Trophoblast cell (in vitro differentiated cells and primary cell): ENCODE measurements at regions not wholly inside any gene's neighbourhood (a gene's known extent, or its start where the extent isn't known, plus 50 kb on each side); places are given as distances from the start of the nearest gene placed in this dataset.
"Not testable (repeated sequence)": the region's sequence is repeated elsewhere in the genome, so short reads cannot be mapped to it uniquely, and the experiment has no call there.

Experiments
- DNase-seq, 2 donors: peaks; one replicate each; pipeline ENCODE4 v3.0.0-alpha.2; 2016
- H2AFZ ChIP-seq: 2 replicates; pipeline ENCODE4 v1.6.1; 2013; ENCODE audit warnings: low read length, moderate library complexity, mild to moderate bottlenecking; ENCODE audit not compliant: insufficient read depth, poor library complexity
- H2AK5ac ChIP-seq: 2 replicates; pipeline ENCODE4 v1.6.1; 2013; ENCODE audit warnings: mild to moderate bottlenecking, low read length
- H2BK120ac ChIP-seq: 2 replicates; pipeline ENCODE4 v1.6.1; 2013; ENCODE audit warnings: low read length, mild to moderate bottlenecking, moderate library complexity; ENCODE audit not compliant: insufficient read depth, poor library complexity
- H2BK12ac ChIP-seq: 2 replicates; pipeline ENCODE4 v1.6.1; 2013; ENCODE audit warnings: mild to moderate bottlenecking, low read length, moderate library complexity
- H2BK5ac ChIP-seq: 2 replicates; pipeline ENCODE4 v1.6.1; 2013; ENCODE audit warnings: low read length, low read depth, moderate library complexity, mild to moderate bottlenecking; ENCODE audit not compliant: poor library complexity
- H3K14ac ChIP-seq: 2 replicates; pipeline ENCODE4 v1.6.1; 2013; ENCODE audit warnings: mild to moderate bottlenecking, low read length
- H3K18ac ChIP-seq: 2 replicates; pipeline ENCODE4 v1.6.1; 2013; ENCODE audit warnings: mild to moderate bottlenecking, low read length
- H3K23ac ChIP-seq: 2 replicates; pipeline ENCODE4 v1.6.1; 2013; ENCODE audit warnings: low read length
- H3K27ac ChIP-seq: 2 replicates; pipeline ENCODE4 v1.5.1; 2013; ENCODE audit warnings: low read depth, mild to moderate bottlenecking, inconsistent platforms, low read length, moderate library complexity
- H3K27me3 ChIP-seq: 2 replicates; pipeline ENCODE4 v1.6.1; 2013; ENCODE audit warnings: inconsistent platforms, mild to moderate bottlenecking, low read length, moderate library complexity; ENCODE audit not compliant: insufficient read depth
- H3K36me3 ChIP-seq, 2 experiments: 1 replicate in 1 of 2; 2 replicates in 1 of 2; pipeline ENCODE4 v1.6.1; 2013; ENCODE audit warnings: low read length in 2 of 2, mild to moderate bottlenecking in 2 of 2, moderate library complexity in 1 of 2; ENCODE audit not compliant: insufficient read depth in 2 of 2, control insufficient read depth in 1 of 2
- H3K4ac ChIP-seq: 2 replicates; pipeline ENCODE4 v1.6.1; 2013; ENCODE audit warnings: low read depth, mild to moderate bottlenecking, low read length, moderate library complexity
- H3K4me1 ChIP-seq, 2 experiments: 1 replicate in 1 of 2; 2 replicates in 1 of 2; pipeline ENCODE4 v1.6.1; 2013; ENCODE audit warnings: low read length in 2 of 2, mild to moderate bottlenecking in 2 of 2, moderate library complexity in 1 of 2; ENCODE audit not compliant: insufficient read depth in 2 of 2, control insufficient read depth in 1 of 2
- H3K4me2 ChIP-seq: 2 replicates; pipeline ENCODE4 v1.6.1; 2013; ENCODE audit warnings: inconsistent platforms, mild to moderate bottlenecking, low read length, moderate library complexity
- H3K4me3 ChIP-seq: 2 replicates; pipeline ENCODE4 v1.5.1; 2013; ENCODE audit warnings: mild to moderate bottlenecking, low read depth, low read length, inconsistent platforms
- H3K79me1 ChIP-seq: one replicate; pipeline ENCODE4 v1.6.1; 2013; ENCODE audit warnings: low read length
- H3K79me2 ChIP-seq: 2 replicates; pipeline ENCODE4 v1.6.1; 2013; ENCODE audit warnings: low read length, mild to moderate bottlenecking; ENCODE audit not compliant: control insufficient read depth, insufficient read depth, poor library complexity
- H3K9ac ChIP-seq: 2 replicates; pipeline ENCODE4 v1.6.1; 2013; ENCODE audit warnings: mild to moderate bottlenecking, low read length
- H3K9me3 ChIP-seq: 2 replicates; pipeline ENCODE4 v1.6.1; 2013; ENCODE audit warnings: low read depth, mild to moderate bottlenecking, control low read depth, inconsistent platforms, low read length; ENCODE audit not compliant: insufficient read depth
- H4K12ac ChIP-seq: 2 replicates; pipeline ENCODE4 v1.6.1; 2013; ENCODE audit warnings: low read depth, mild to moderate bottlenecking, low read length, moderate library complexity
- H4K8ac ChIP-seq: 2 replicates; pipeline ENCODE4 v1.6.1; 2013; ENCODE audit warnings: low read depth, mild to moderate bottlenecking, low read length, moderate library complexity
- H4K91ac ChIP-seq: one replicate; pipeline ENCODE4 v1.6.1; 2013; ENCODE audit warnings: low read depth, mild to moderate bottlenecking, low read length, moderate library complexity
- WGBS: extraction: QIAGEN DNeasy Blood & Tissue Kit; methylation state at CpG from one replicate; pipeline ENCODE4 v1.1.7; 2013; ENCODE audit warnings: missing lambda C conversion rate; ENCODE audit not compliant: insufficient read length, insufficient coverage; ENCODE audit errors: extremely low coverage; 5-methylcytosine and 5-hydroxymethylcytosine counted together

GRCh38 chr7:76129836-76130235 is 71.9 kb upstream of the SRRM3 start:
- Histone ChIP-seq H3K79me2 (no peaks in the 10 kb centered on the region), H3K27me3 (no peaks in the 10 kb centered on the region), H3K23ac (no peak overlapping the region), H3K4ac (no peak overlapping the region), H3K14ac (no peak overlapping the region), H3K79me1 (no peaks in the 10 kb centered on the region), H3K27ac (no peak overlapping the region), H2BK12ac (no peak overlapping the region), H3K4me2 (no peak overlapping the region), H3K9ac (no peak overlapping the region), H4K91ac (no peak overlapping the region), H2BK120ac (no peak overlapping the region), H2AFZ (no peak overlapping the region), H2BK5ac (no peak overlapping the region), H3K36me3 (no peaks in the 10 kb centered on the region), H3K9me3 (no peaks in the 10 kb centered on the region), H3K4me3 (no peak overlapping the region), H3K4me1 (no peaks in the 10 kb centered on the region), H2AK5ac (no peak overlapping the region), H4K12ac (no peak overlapping the region), H4K8ac (no peak overlapping the region), H3K18ac (no peak overlapping the region)
- no peak for DNase-seq
- WGBS: no CpG with 5 or more reads among the region's 8 CpGs

DNA sequence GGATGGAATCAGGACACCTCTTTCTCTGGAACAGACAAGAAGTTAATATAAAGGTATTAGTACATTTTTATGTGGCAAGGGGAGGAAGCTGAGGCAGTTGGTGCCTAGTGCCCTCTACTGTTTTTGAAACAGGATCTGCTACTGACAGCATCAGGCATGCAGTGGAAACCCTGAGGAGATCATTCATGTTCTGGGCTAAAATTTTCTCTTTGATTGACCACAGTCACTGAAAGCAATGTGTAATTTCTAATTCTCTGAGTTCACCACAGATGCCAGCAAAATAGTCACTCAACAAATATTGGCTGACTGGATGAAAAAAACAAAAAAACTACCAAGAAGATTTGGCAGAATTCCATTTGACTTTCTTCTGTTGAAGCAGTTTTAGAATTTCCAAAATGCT is 71.0 kb upstream of the SRRM3 start:
- not testable (repeated sequence) for H4K91ac ChIP-seq, H3K79me2 ChIP-seq, H3K9ac ChIP-seq, H2BK120ac ChIP-seq, H2AK5ac ChIP-seq, H2AFZ ChIP-seq, H3K27me3 ChIP-seq, H3K4me1 ChIP-seq, H3K14ac ChIP-seq, H3K18ac ChIP-seq, H3K36me3 ChIP-seq, H3K4ac ChIP-seq, H4K8ac ChIP-seq, H3K4me3 ChIP-seq, H3K4me2 ChIP-seq, H2BK12ac ChIP-seq, H3K23ac ChIP-seq, H4K12ac ChIP-seq, H3K9me3 ChIP-seq, H3K27ac ChIP-seq, H3K79me1 ChIP-seq, H2BK5ac ChIP-seq
- DNase-seq: peak in 1 of 2 donors; percentile 37

GRCh38 chr7:76131887-76132286 is 69.8 kb upstream of the SRRM3 start:
- H3K79me2 ChIP-seq, H3K9me3 ChIP-seq, H3K4me3 ChIP-seq, H3K4me2 ChIP-seq, H4K91ac ChIP-seq, H3K23ac ChIP-seq, H3K36me3 ChIP-seq, H3K18ac ChIP-seq, H4K8ac ChIP-seq, H3K27ac ChIP-seq, H2BK5ac ChIP-seq, H3K79me1 ChIP-seq, H3K4ac ChIP-seq, H2BK12ac ChIP-seq, H3K27me3 ChIP-seq, H3K14ac ChIP-seq, H2AK5ac ChIP-seq, H3K9ac ChIP-seq, DNase-seq, H4K12ac ChIP-seq, H3K4me1 ChIP-seq, H2AFZ ChIP-seq, H2BK120ac ChIP-seq: not testable (repeated sequence)
- no CpG with 5 or more reads among the region's 5 CpGs for WGBS

DNA sequence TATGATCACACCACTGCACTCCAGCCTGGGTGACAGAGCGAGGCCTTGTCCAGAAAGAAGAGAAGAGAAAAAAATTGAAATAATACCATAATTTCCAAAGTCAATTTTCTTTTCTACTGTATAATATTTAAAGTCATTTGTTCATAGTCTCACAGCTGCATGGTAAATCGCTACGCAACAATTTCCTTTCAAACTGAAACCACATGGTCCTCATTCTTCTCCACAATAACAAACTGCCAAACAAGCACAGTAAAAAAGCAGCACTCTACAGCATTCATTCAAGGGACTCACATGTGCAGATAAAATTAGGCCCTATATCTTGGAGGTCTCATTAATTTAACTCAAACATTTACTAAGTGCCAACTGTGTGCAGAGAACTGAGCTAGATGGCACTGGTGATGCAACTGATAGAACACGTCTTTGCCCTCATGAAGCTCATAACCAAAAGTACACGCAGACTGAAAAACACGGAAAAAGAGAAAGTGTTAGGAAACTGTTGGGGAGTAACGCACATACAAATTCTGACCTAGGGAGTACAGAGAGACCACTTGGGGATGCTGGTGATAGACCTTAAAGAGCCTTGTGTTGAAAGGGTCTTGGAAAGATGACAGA is 68.4 kb upstream of the SRRM3 start:
- H2BK12ac ChIP-seq: no peak overlapping the region
- H3K14ac ChIP-seq: no peak overlapping the region
- H3K4me2 ChIP-seq: no peak overlapping the region
- no peak overlapping the region for H4K8ac ChIP-seq
- H3K79me2 ChIP-seq: no peaks in the 10 kb centered on the region
- H3K36me3 ChIP-seq: no peaks in the 10 kb centered on the region
- no peaks in the 10 kb centered on the region for H3K9me3 ChIP-seq
- no peak overlapping the region for H3K9ac ChIP-seq
- H4K12ac ChIP-seq: no peak overlapping the region
- H4K91ac ChIP-seq: no peak overlapping the region
- no peak overlapping the region for H2AK5ac ChIP-seq
- no peak overlapping the region for H3K4me3 ChIP-seq
- H2BK5ac ChIP-seq: no peak overlapping the region
- no peak overlapping the region for H2BK120ac ChIP-seq
- H3K4me1 ChIP-seq: no peaks in the 10 kb centered on the region
- WGBS: no CpG with 5 or more reads among the region's 7 CpGs
- no peak overlapping the region for H3K23ac ChIP-seq
- no peak overlapping the region for H3K27ac ChIP-seq
- no peak for DNase-seq
- no peak overlapping the region for H3K4ac ChIP-seq
- H3K79me1 ChIP-seq: no peaks in the 10 kb centered on the region
- H3K27me3 ChIP-seq: no peaks in the 10 kb centered on the region
- no peak overlapping the region for H3K18ac ChIP-seq
- H2AFZ ChIP-seq: no peak overlapping the region
